GM12864 (cell line): ENCODE measurements at regions not wholly inside any gene's neighbourhood (a gene's known extent, or its start where the extent isn't known, plus 50 kb on each side); places are given as distances from the start of the nearest gene placed in this dataset.

Experiments used
- DNase-seq: peaks from one replicate; pipeline ENCODE4 v3.0.0-alpha.2; 2011; ENCODE audit warnings: low read depth
- H3K4me3 ChIP-seq: 2 replicates; pipeline ENCODE4 v1.5.1; 2011; ENCODE audit warnings: mild to moderate bottlenecking, low read depth, low read length, control low read depth
- CTCF ChIP-seq: IDR thresholded peaks from 2 replicates; pipeline ENCODE4 v1.5.1; 2011; ENCODE audit warnings: low read depth, mild to moderate bottlenecking, moderate library complexity, low read length, control low read depth, inconsistent platforms; ENCODE audit errors: missing control alignments

GRCh38 chr10:84571146-84571545, 242.8 kb downstream of the CCSER2 start:
- TF ChIP-seq CTCF, result no peak
- no peak overlapping the region for H3K4me3 ChIP-seq
- no peak for DNase-seq

- DNase-seq, result no peak
- no peak overlapping the region for H3K4me3 ChIP-seq
Observed at GRCh38 chr10:84574102-84574501, 245.7 kb downstream of the CCSER2 start.

GRCh38 chr10:84581976-84582375, 253.6 kb downstream of the CCSER2 start:
- H3K4me3 ChIP-seq, result no peak overlapping the region
- TF ChIP-seq CTCF, result no peak
- DNase-seq, result no peak

More at GRCh38 chr10:84574102-84574501, 245.7 kb downstream of the CCSER2 start:
- no peak for TF ChIP-seq CTCF

GRCh38 chr10:84583501-84583900, 255.1 kb downstream of the CCSER2 start:
- H3K4me3 ChIP-seq, result no peak overlapping the region
- no peak for DNase-seq
- no peak for TF ChIP-seq CTCF

GRCh38 chr10:84587789-84588188, 259.4 kb downstream of the CCSER2 start:
- no peak for DNase-seq
- no peak overlapping the region for H3K4me3 ChIP-seq
- no peak for TF ChIP-seq CTCF

- no peak for TF ChIP-seq CTCF
- DNase-seq, result no peak
Observed at GRCh38 chr10:84588426-84588825, 260.0 kb downstream of the CCSER2 start.

GRCh38 chr10:84588971-84589370, 260.6 kb downstream of the CCSER2 start:
- no peak overlapping the region for H3K4me3 ChIP-seq
- DNase-seq, result no peak
- no peak for TF ChIP-seq CTCF

More at GRCh38 chr10:84588426-84588825, 260.0 kb downstream of the CCSER2 start:
- no peak overlapping the region for H3K4me3 ChIP-seq
